Fibroblast of the aortic adventitia (primary cell): ENCODE measurements at regions not wholly inside any gene's neighbourhood (a gene's known extent, or its start where the extent isn't known, plus 50 kb on each side); places are given as distances from the start of the nearest gene placed in this dataset.
"Not testable (repeated sequence)": the region's sequence is repeated elsewhere in the genome, so short reads cannot be mapped to it uniquely, and the experiment has no call there.

Source experiments
- DNase-seq: peaks from one replicate; pipeline ENCODE4 v3.0.0-alpha.2; 2010; ENCODE audit warnings: low read depth
- H3K4me3 ChIP-seq: 2 replicates; pipeline ENCODE4 v1.5.1; 2011; ENCODE audit warnings: low read depth, mild to moderate bottlenecking, control low read depth, low read length, moderate library complexity
- CTCF ChIP-seq: IDR thresholded peaks from 2 replicates; pipeline ENCODE4 v1.5.1; 2011; ENCODE audit warnings: mild to moderate bottlenecking, low read length, control low read depth, inconsistent platforms; ENCODE audit not compliant: insufficient read depth

- H3K4me3 ChIP-seq, DNase-seq: not testable (repeated sequence)
- TF ChIP-seq CTCF: peak; percentile 16
Measured at GRCh38 chr17:72472853-72473390, 352.1 kb downstream of the SOX9 start.

GRCh38 chr17:72474243-72474642 is 353.4 kb downstream of the SOX9 start:
- DNase-seq: no peak
- H3K4me3 ChIP-seq: no peak overlapping the region
- no peak for TF ChIP-seq CTCF

GRCh38 chr17:72474719-72475477 is 354.1 kb downstream of the SOX9 start:
- DNase-seq: no peak
- TF ChIP-seq CTCF: no peak

GRCh38 chr17:72476134-72476533 is 355.3 kb downstream of the SOX9 start:
- no peak overlapping the region for H3K4me3 ChIP-seq
- TF ChIP-seq CTCF: no peak
- DNase-seq: no peak

More at GRCh38 chr17:72474719-72475477, 354.1 kb downstream of the SOX9 start:
- no peak overlapping the region for H3K4me3 ChIP-seq

- DNase-seq: no peak
- TF ChIP-seq CTCF: no peak
- H3K4me3 ChIP-seq: no peak overlapping the region
Measured at GRCh38 chr17:72476575-72476986, 355.8 kb downstream of the SOX9 start.

- DNase-seq: no peak
- H3K4me3 ChIP-seq: no peak overlapping the region
- no peak for TF ChIP-seq CTCF
Measured at GRCh38 chr17:72477491-72477890, 356.7 kb downstream of the SOX9 start.
